ENCODE measurements at regions not wholly inside any gene's neighbourhood (a gene's known extent, or its start where the extent isn't known, plus 50 kb on each side); places are given as distances from the start of the nearest gene placed in this dataset.

DNA sequence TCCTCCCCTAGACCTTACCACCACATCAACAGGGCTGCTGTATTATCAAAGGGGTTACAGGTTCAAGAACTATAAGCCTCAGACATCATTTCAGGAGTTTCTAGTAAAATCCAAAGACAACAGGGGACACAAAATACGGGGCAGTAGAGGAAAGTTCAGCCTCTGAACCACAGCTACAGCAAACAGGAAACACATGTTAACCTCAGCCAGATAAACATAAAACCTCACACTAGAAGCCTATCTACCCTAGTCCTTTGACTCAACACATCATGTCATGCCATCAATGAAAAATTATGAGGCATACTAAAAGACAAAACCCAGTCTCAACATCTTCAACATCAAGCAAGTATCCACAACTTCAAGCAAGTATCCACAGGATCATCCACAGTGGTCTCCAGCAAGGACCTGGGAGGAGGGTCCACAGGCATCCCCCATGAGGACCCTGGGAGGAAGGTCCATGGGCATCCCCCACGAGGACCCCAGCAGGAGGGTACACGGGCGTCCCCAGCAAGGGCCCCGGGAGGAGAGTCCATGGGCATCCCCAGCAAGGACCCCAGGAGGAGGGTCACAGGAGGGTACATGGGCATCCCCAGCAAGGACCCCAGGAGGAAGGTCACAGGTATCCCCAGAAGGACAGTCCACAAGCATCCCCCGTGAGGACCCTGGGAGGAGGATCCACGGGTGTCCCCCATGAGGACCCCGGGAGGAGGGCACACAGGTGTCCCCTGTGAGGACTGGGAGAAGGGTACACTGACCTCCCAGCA lies 440.0 kb downstream of the MATN1 start:
- TF ChIP-seq, protein P1, sequence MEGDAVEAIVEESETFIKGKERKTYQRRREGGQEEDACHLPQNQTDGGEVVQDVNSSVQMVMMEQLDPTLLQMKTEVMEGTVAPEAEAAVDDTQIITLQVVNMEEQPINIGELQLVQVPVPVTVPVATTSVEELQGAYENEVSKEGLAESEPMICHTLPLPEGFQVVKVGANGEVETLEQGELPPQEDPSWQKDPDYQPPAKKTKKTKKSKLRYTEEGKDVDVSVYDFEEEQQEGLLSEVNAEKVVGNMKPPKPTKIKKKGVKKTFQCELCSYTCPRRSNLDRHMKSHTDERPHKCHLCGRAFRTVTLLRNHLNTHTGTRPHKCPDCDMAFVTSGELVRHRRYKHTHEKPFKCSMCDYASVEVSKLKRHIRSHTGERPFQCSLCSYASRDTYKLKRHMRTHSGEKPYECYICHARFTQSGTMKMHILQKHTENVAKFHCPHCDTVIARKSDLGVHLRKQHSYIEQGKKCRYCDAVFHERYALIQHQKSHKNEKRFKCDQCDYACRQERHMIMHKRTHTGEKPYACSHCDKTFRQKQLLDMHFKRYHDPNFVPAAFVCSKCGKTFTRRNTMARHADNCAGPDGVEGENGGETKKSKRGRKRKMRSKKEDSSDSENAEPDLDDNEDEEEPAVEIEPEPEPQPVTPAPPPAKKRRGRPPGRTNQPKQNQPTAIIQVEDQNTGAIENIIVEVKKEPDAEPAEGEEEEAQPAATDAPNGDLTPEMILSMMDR (IDR thresholded peaks at IDR 0.05; ENCODE audit: low read depth, low read length, missing control alignments): no peak
- in situ Hi-C loops (cut with HindIII; ENCODE audit: low sequenced_read_pairs): no loop called here
- H3K4me3 ChIP-seq (ENCODE audit: low read depth, low read length): no peak overlapping the region
- DNase-seq (ENCODE audit: low read depth): no peak

DNA sequence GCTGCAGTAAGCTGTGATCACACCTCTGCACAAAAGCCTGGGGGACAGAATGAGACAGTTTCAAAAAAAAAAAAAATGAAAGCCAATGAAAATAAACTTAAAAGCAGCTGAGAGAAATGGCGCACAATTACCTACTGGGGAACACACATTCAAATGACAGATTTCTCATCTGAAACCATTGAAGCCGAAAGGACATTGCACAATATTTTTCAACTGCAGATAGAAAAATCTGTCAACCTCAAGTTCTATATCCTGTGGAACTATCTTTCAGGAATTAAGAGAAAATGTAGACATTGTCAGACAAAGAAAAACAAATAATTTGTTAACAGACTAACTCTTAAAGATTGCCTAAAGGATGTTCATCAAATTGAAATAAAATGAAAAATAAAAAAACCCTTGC lies 442.8 kb downstream of the MATN1 start:
- in situ Hi-C loops (cut with HindIII; ENCODE audit: low sequenced_read_pairs): no loop called here
- no peak for DNase-seq (ENCODE audit: low read depth)
- TF ChIP-seq, protein P1 (IDR thresholded peaks at IDR 0.05; ENCODE audit: low read depth, low read length, missing control alignments): no peak
- no peak overlapping the region for H3K4me3 ChIP-seq (ENCODE audit: low read depth, low read length)

DNA sequence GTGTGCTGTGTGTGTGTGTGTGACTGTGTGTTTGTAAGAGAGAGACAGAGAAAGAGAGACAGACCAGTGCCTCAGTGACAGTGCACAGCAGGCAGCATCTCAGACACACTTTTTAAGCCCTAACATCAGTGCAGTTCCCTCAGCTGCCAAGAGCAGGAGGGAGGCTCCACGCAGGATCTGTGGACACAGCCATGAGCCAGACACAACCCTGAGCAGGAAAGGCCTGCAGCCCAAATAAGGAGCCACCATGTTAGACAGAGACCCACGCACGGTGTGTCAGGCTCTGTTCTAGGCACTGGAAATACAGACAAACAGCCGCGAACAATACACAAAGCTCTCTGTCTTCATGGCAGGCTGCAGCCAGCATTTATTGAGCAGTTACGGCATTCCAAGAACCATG lies 445.5 kb downstream of the MATN1 start:
- no peak overlapping the region for H3K4me3 ChIP-seq (ENCODE audit: low read depth, low read length)
- DNase-seq (ENCODE audit: low read depth): no peak
- TF ChIP-seq, protein P1 (IDR thresholded peaks at IDR 0.05; ENCODE audit: low read depth, low read length, missing control alignments): no peak
- in situ Hi-C loops (cut with HindIII; ENCODE audit: low sequenced_read_pairs): no loop called here

DNA sequence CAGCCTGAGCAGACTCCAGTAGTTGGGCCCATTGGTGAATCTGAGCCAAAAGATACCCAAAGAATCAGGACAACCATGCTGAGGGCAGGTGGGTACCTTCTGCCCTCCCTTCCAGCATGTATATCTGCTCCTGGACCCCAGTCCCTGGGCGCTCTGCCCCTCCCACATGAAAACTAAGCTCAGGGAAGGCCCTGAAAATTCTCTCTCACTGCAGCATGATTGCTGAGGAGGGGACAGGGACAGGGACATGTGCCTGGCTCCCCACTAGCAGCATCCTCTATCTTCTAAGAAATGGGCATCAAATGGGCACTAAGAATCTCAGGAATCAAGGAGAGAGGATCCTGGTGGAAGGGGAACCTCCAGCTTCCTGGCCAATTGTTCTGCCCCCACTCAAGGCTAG lies 446.0 kb downstream of the MATN1 start:
- in situ Hi-C loops (cut with HindIII; ENCODE audit: low sequenced_read_pairs): no loop called here
- TF ChIP-seq, protein P1 (IDR thresholded peaks at IDR 0.05; ENCODE audit: low read depth, low read length, missing control alignments): no peak
- no peak overlapping the region for H3K4me3 ChIP-seq (ENCODE audit: low read depth, low read length)
- DNase-seq (ENCODE audit: low read depth): no peak

DNA sequence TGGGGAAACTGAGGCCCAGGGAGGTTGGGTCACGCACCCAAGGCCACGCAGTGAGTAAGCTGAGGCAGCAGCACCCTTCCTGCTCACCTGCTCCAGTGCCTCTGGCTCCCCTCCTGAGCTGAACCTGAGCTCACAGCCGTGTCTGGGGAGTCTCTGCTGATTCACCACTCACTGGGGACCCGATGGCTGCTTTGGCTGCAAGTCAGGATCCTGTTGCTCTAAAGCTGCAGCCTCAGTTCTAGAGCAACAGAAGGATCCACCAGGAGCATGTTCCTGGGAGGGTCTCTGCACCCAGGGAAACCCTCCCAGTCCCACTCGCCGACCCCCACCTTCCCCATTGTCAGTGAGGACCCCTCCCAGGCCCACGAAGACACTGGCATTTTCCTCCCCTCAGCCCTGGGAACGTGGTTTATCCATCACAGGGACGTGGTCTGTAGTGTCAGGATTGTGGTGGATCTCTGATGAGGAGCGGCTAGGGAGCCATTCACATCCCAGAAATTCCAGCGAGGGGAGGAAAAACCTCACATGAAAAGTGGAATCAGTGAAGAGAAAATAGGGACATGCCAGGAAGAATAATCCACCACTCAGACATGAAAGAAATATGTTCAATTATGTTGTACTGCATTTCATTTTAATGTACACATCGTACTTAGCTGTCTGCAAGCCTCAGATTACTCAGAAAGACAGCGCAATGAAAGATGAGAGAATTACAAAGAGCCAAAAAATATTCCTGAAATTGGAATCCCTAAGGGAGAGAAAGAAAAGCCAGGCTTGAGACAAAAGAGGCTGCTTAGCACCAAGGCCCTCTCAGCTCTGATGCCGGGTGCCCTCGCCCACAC lies 447.2 kb downstream of the MATN1 start:
- in situ Hi-C loops (cut with HindIII; ENCODE audit: low sequenced_read_pairs): no loop called here
- no peak overlapping the region for H3K4me3 ChIP-seq (ENCODE audit: low read depth, low read length)
- no peak for DNase-seq (ENCODE audit: low read depth)
- TF ChIP-seq, protein P1 (IDR thresholded peaks at IDR 0.05; ENCODE audit: low read depth, low read length, missing control alignments): no peak

DNA sequence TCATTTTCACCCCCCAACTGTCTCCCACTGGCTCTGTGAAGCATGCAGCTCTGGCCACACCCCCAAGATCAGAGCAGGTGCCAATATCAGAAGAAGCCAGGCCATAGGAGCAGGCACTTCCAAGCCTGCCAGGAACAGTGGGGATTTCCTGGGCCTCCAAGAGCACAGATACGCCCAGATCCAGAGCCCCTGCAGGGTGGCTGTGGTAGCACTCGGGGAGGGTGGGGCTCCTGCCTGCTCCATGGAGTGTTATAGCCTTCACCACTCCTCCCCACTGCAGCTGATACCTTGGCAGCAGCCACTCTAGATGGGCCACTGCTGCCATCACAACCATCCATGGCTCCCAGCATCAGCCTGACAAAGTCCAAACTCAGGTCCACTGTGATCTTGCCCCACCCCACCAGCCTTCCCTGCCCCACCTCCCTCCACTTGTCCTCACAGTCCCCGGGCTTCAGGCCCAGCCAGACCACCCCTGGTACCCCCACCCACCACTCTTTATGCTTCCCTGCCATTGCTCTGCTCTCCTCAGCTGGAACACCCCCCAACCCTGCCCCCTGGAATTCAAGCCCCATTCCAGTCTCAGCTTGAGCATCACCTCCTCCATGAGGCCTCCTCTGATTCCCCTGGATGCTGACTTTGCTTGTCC lies 448.3 kb downstream of the MATN1 start:
- in situ Hi-C loops (cut with HindIII; ENCODE audit: low sequenced_read_pairs): no loop called here
- no peak for DNase-seq (ENCODE audit: low read depth)

More for the DNA sequence above, 448.3 kb downstream of the MATN1 start:
- no peak overlapping the region for H3K4me3 ChIP-seq (ENCODE audit: low read depth, low read length)
- TF ChIP-seq, protein P1 (IDR thresholded peaks at IDR 0.05; ENCODE audit: low read depth, low read length, missing control alignments): no peak
